H1 (cell line): ENCODE measurements at regions not wholly inside any gene's neighbourhood (a gene's known extent, or its start where the extent isn't known, plus 50 kb on each side); places are given as distances from the start of the nearest gene placed in this dataset.

Source experiments
- CTCF ChIA-PET: fragments of 300-600 bp; sonication (Branson Sonifier 250); formaldehyde crosslinking; loops from one replicate; lab custom pipeline; 2021; ENCODE audit not compliant: partially characterized antibody; lab: Charles Lee
- POLR2A ChIA-PET: fragments of 300-600 bp; sonication (Branson Sonifier 250); formaldehyde crosslinking; loops from one replicate; lab custom pipeline; 2021; ENCODE audit warnings: inconsistent platforms; ENCODE audit not compliant: partially characterized antibody; lab: Charles Lee
- DNase-seq, 2 experiments: peaks; one replicate each; pipeline versions ENCODE4 v3.0.0 to v3.0.0-alpha.2; 2010 to 2022; ENCODE audit warnings: low spot score in 2 of 2, low read depth in 1 of 2, mixed read lengths in 1 of 2
- FAIRE-seq: peaks from 2 replicates; lab custom pipeline; 2011; peaks lifted over from hg19 to GRCh38; lab: Jason Lieb, UNC
- H2AFZ ChIP-seq: 2 replicates; pipeline ENCODE4 v1.8.1; 2012; ENCODE audit warnings: low read length, inconsistent platforms
- H2AK5ac ChIP-seq: 2 replicates; pipeline ENCODE4 v1.6.1; 2013; ENCODE audit warnings: low read depth, low read length
- H2BK120ac ChIP-seq: replicated peaks from 2 replicates; pipeline ENCODE3; 2013; ENCODE audit warnings: low read depth, low read length, inconsistent platforms
- H2BK12ac ChIP-seq: 2 replicates; pipeline ENCODE4 v1.6.1; 2013; ENCODE audit warnings: low read depth, low read length
- H2BK15ac ChIP-seq: 2 replicates; pipeline ENCODE4 v1.6.1; 2013; ENCODE audit warnings: low read length
- H2BK20ac ChIP-seq: 2 replicates; pipeline ENCODE4 v1.6.1; 2013; ENCODE audit warnings: low read length
- H2BK5ac ChIP-seq: 2 replicates; pipeline ENCODE4 v1.6.1; 2013; ENCODE audit warnings: low read depth, low read length
- H3K14ac ChIP-seq: 2 replicates; pipeline ENCODE4 v1.6.1; 2013; ENCODE audit warnings: inconsistent platforms; ENCODE audit not compliant: insufficient read length
- H3K18ac ChIP-seq: 2 replicates; pipeline ENCODE4 v1.6.1; 2013; ENCODE audit warnings: low read length; ENCODE audit errors: extremely low read depth
- H3K23ac ChIP-seq: 2 replicates; pipeline ENCODE4 v1.6.1; 2013; ENCODE audit warnings: inconsistent platforms; ENCODE audit not compliant: insufficient read length
- H3K23me2 ChIP-seq: 2 replicates; pipeline ENCODE4 v1.6.1; 2013; ENCODE audit warnings: low read depth, low read length
- H3K27ac ChIP-seq: 2 replicates; pipeline ENCODE4 v1.6.1; 2011; ENCODE audit warnings: low read depth, low read length, inconsistent platforms
- H3K27me3 ChIP-seq, 4 experiments: replicated peaks in 1 of 4; 1 replicate in 1 of 4; 2 replicates in 3 of 4; pipeline versions ENCODE4 v1.6.1 to v1.8.1; 2011 to 2013; ENCODE audit warnings: low read length in 3 of 4, mild to moderate bottlenecking in 3 of 4, inconsistent platforms in 2 of 4, mixed read lengths in 2 of 4, moderate library complexity in 1 of 4; ENCODE audit not compliant: control insufficient read depth in 3 of 4, insufficient read depth in 3 of 4; ENCODE audit errors: extremely low read depth in 1 of 4
- H3K36me3 ChIP-seq, 4 experiments: 2 replicates each; pipeline versions ENCODE4 v1.6.1 to v1.8.1; 2011 to 2013; ENCODE audit warnings: mild to moderate bottlenecking in 4 of 4, low read length in 3 of 4, moderate library complexity in 2 of 4, control low read depth in 1 of 4, inconsistent platforms in 1 of 4; ENCODE audit not compliant: insufficient read depth in 4 of 4, control insufficient read depth in 2 of 4
- H3K4ac ChIP-seq: replicated peaks from 2 replicates; pipeline ENCODE3; 2013; ENCODE audit warnings: low read length, low read depth, mixed read lengths, inconsistent platforms; ENCODE audit not compliant: insufficient read length
- H3K4me1 ChIP-seq, 4 experiments: replicated peaks in 1 of 4; 1 replicate in 1 of 4; 2 replicates in 3 of 4; pipeline versions ENCODE4 v1.6.1 to v1.8.1; 2011 to 2013; ENCODE audit warnings: low read length in 3 of 4, inconsistent platforms in 2 of 4, mixed read lengths in 1 of 4; ENCODE audit not compliant: insufficient read depth in 4 of 4, control insufficient read depth in 3 of 4
- H3K4me2 ChIP-seq, 2 experiments: 2 replicates each; pipeline versions ENCODE4 v1.6.1 to v1.8.1; 2011 to 2013; ENCODE audit warnings: low read depth in 2 of 2, low read length in 2 of 2, control low read depth in 1 of 2, inconsistent platforms in 1 of 2, mild to moderate bottlenecking in 1 of 2; ENCODE audit not compliant: insufficient read depth in 1 of 2
- H3K4me3 ChIP-seq, 4 experiments: fragments of 200-600, 300-600 bp in 1 of 4; sonication (generic), shearing (Covaris generic), sonication (Bioruptor Twin) in 1 of 4; 2 replicates each; pipeline versions ENCODE4 v1.5.1 to v1.8.1; 2011 to 2016; ENCODE audit warnings: low read length in 4 of 4, low read depth in 3 of 4, control low read depth in 2 of 4, inconsistent platforms in 2 of 4, mild to moderate bottlenecking in 2 of 4, mixed read lengths in 1 of 4, moderate library complexity in 1 of 4; ENCODE audit not compliant: insufficient read depth in 2 of 4; ENCODE audit errors: extremely low read depth in 1 of 4
- H3K56ac ChIP-seq: replicated peaks from 2 replicates; pipeline ENCODE3; 2013; ENCODE audit warnings: low read depth, mild to moderate bottlenecking, mixed read lengths, low read length, inconsistent platforms; ENCODE audit not compliant: insufficient read length
- H3K79me1 ChIP-seq: 2 replicates; pipeline ENCODE4 v1.6.1; 2013; ENCODE audit warnings: low read depth, low read length, control low read depth
- H3K79me2 ChIP-seq, 2 experiments: 2 replicates each; pipeline versions ENCODE4 v1.6.1 to v1.8.1; 2012 to 2013; ENCODE audit warnings: low read length in 2 of 2, mild to moderate bottlenecking in 2 of 2, inconsistent platforms in 1 of 2; ENCODE audit not compliant: insufficient read depth in 2 of 2, control insufficient read depth in 1 of 2
- H3K9ac ChIP-seq, 4 experiments: replicated peaks in 1 of 4; 1 replicate in 1 of 4; 2 replicates in 3 of 4; pipeline versions ENCODE4 v1.6.1 to v1.8.1; 2011 to 2013; ENCODE audit warnings: low read depth in 3 of 4, low read length in 3 of 4, control low read depth in 2 of 4, mild to moderate bottlenecking in 2 of 4, moderate library complexity in 2 of 4, inconsistent platforms in 1 of 4; ENCODE audit errors: extremely low read depth in 1 of 4
- H3K9me3 ChIP-seq, 2 experiments: 2 replicates each; pipeline versions ENCODE4 v1.6.1 to v1.8.1; 2012 to 2013; ENCODE audit warnings: mild to moderate bottlenecking in 2 of 2, moderate library complexity in 2 of 2, control low read depth in 1 of 2, inconsistent platforms in 1 of 2, low read depth in 1 of 2, low read length in 1 of 2, mixed read lengths in 1 of 2; ENCODE audit not compliant: insufficient read depth in 2 of 2
- H4K20me1 ChIP-seq, 2 experiments: replicated peaks in 1 of 2; 2 replicates each; pipeline versions ENCODE3 to v1.8.1; 2011 to 2013; ENCODE audit warnings: inconsistent platforms in 2 of 2, low read length in 2 of 2, mild to moderate bottlenecking in 1 of 2; ENCODE audit not compliant: insufficient read depth in 2 of 2, control insufficient read depth in 1 of 2
- H4K5ac ChIP-seq: 2 replicates; pipeline ENCODE4 v1.6.1; 2013; ENCODE audit warnings: low read length, low read depth, mixed read lengths, inconsistent platforms; ENCODE audit not compliant: insufficient read length
- H4K8ac ChIP-seq: 2 replicates; pipeline ENCODE4 v1.8.0; 2013; ENCODE audit warnings: mild to moderate bottlenecking, moderate library complexity, low read length, inconsistent platforms; ENCODE audit not compliant: insufficient read depth; ENCODE audit errors: extremely low read depth
- H4K91ac ChIP-seq: replicated peaks from 2 replicates; pipeline ENCODE3; 2013; ENCODE audit warnings: low read length, mixed read lengths, inconsistent platforms; ENCODE audit not compliant: insufficient read length
- BACH1 ChIP-seq: IDR thresholded peaks from 2 replicates; pipeline ENCODE4 v1.6.1; 2012; ENCODE audit warnings: low read length, improper control_type of control experiment
- CHD1 ChIP-seq: IDR thresholded peaks from 2 replicates; pipeline ENCODE4 v1.6.1; 2012; ENCODE audit warnings: low read depth, low read length, improper control_type of control experiment
- EZH2 ChIP-seq: fragments of 200-600 bp; sonication (generic); IDR thresholded peaks from 2 replicates; pipeline ENCODE4 v1.7.1; 2012; ENCODE audit warnings: low read depth, mild to moderate bottlenecking, moderate library complexity, low read length, inconsistent platforms; ENCODE audit not compliant: severe bottlenecking
- KDM5A ChIP-seq: fragments of 200-600 bp; IDR thresholded peaks from 2 replicates; pipeline ENCODE4 v1.7.1; 2012; ENCODE audit warnings: mild to moderate bottlenecking, low read length, inconsistent platforms, mixed read lengths
- MAFK ChIP-seq: IDR thresholded peaks from 2 replicates; pipeline ENCODE4 v1.6.1; 2012; ENCODE audit warnings: low read depth, mild to moderate bottlenecking, improper control_type of control experiment, low read length
- PHF8 ChIP-seq: fragments of 200-600 bp; sonication (generic); conservative IDR thresholded peaks from 2 replicates; pipeline ENCODE4 v1.7.1; 2012; ENCODE audit warnings: low read depth, mild to moderate bottlenecking, inconsistent platforms, low read length, moderate library complexity
- POU5F1 ChIP-seq: IDR thresholded peaks from 2 replicates; pipeline ENCODE4 v1.6.1; 2011; ENCODE audit warnings: low read depth, mild to moderate bottlenecking, low read length, moderate library complexity
- RXRA ChIP-seq: IDR thresholded peaks from 2 replicates; pipeline ENCODE4 v1.6.1; 2011; ENCODE audit warnings: low read depth, mild to moderate bottlenecking, low read length, moderate library complexity; ENCODE audit not compliant: insufficient read depth
- SAP30 ChIP-seq: fragments of 300-600 bp; sonication (generic); IDR thresholded peaks from 2 replicates; pipeline ENCODE4 v1.7.1; 2012; ENCODE audit warnings: low read length, moderate library complexity, mild to moderate bottlenecking, inconsistent platforms; ENCODE audit not compliant: insufficient read depth, insufficient replicate concordance
- SIN3A ChIP-seq, 2 experiments: IDR thresholded peaks in 1 of 2; conservative IDR thresholded peaks in 1 of 2; 2 replicates each; pipeline ENCODE4 v1.6.1; 2011 to 2012; ENCODE audit warnings: low read length in 2 of 2, improper control_type of control experiment in 1 of 2, low read depth in 1 of 2, mild to moderate bottlenecking in 1 of 2
- SP2 ChIP-seq: IDR thresholded peaks from 2 replicates; pipeline ENCODE4 v1.6.1; 2012; ENCODE audit warnings: mild to moderate bottlenecking, low read length, inconsistent platforms
- TAF1 ChIP-seq: IDR thresholded peaks from 2 replicates; pipeline ENCODE4 v1.6.1; 2011; ENCODE audit warnings: mild to moderate bottlenecking, low read depth, low read length
- TBP ChIP-seq: IDR thresholded peaks from 2 replicates; pipeline ENCODE4 v1.6.1; 2011; ENCODE audit warnings: low read depth, low read length, improper control_type of control experiment
- TCF12 ChIP-seq: IDR thresholded peaks from 2 replicates; pipeline ENCODE4 v1.6.1; 2011; ENCODE audit warnings: low read depth, mild to moderate bottlenecking, low read length
- ZNF274 ChIP-seq: IDR thresholded peaks from 2 replicates; pipeline ENCODE4 v1.7.0; 2012; ENCODE audit warnings: low read length, borderline replicate concordance; ENCODE audit errors: extremely low read depth
- WGBS, 2 experiments: shearing (Covaris generic) in 1 of 2; methylation state at CpG; one replicate each; pipeline versions ENCODE4 v1.1.6 to v1.1.7; 2013 to 2015; ENCODE audit warnings: low lambda C conversion rate in 2 of 2, mixed read lengths in 2 of 2, inconsistent platforms in 1 of 2, low coverage in 1 of 2, missing lambda C conversion rate in 1 of 2; ENCODE audit not compliant: insufficient replicate concordance in 2 of 2, insufficient coverage in 1 of 2, insufficient read length in 1 of 2; ENCODE audit errors: extremely low coverage in 1 of 2, missing lambda C conversion rate in 1 of 2; 5-methylcytosine and 5-hydroxymethylcytosine counted together

DNA sequence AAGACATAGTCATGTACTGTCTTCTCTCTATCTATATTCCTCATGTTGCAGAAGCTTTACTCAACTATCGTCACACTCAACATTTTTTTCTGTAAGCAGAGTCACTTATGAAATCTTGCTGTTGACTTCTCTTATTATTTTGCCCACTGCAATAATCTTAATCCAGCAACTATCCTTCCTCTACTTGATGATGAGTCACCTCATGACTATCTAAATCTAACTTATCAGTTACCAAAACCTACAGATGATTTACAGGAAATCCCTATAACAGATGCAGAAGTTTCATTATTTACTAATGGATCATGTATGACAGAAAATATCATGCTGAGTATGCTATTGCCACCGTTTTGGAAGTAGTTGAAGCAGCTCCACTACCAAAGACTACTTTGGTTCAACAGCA is 378.9 kb downstream of the DUSP10 start:
- no peaks in the 10 kb centered on the region for H3K9me3 ChIP-seq
- H3K79me2 ChIP-seq, result no peaks in the 10 kb centered on the region
- no peak overlapping the region for H2AK5ac ChIP-seq
- no peak overlapping the region for H4K8ac ChIP-seq
- H3K4me2 ChIP-seq, result no peak overlapping the region
- TF ChIP-seq SIN3A (conservative IDR thresholded peaks at IDR 0.05 in 1 of 2, IDR thresholded peaks at IDR 0.05 in 1 of 2; ENCODE audit: low read depth in 1 of 2, low read length in 2 of 2) (no peak), BACH1 (no peak), EZH2 (no peak), POU5F1 (no peak), TAF1 (no peak), PHF8 (no peak), TCF12 (no peak), MAFK (no peak), RXRA (no peak), SAP30 (no peak), KDM5A (no peak), SP2 (no peak), CHD1 (no peak), TBP (no peak), ZNF274 (no peak)
- H3K18ac ChIP-seq, result no peak overlapping the region
- no peak overlapping the region for H2BK120ac ChIP-seq
- no peak overlapping the region for H3K23ac ChIP-seq
- ChIA-PET CTCF (interaction anchor here (0.7 kb wide), 1 partner anchor 75 kb away, joined by 3 read pairs; no protein-coding TSS in a partner anchor), POLR2A (no interaction called here)
- H3K79me1 ChIP-seq, result no peaks in the 10 kb centered on the region
- H2AFZ ChIP-seq, result no peak overlapping the region
- H3K56ac ChIP-seq, result no peak overlapping the region
- no peak overlapping the region for H2BK5ac ChIP-seq
- peaks cover 0 to 10% (median 0%) of the 10 kb centered on the region in 4 experiments; a peak in 2 of 7 replicates for H3K4me1 ChIP-seq
- FAIRE-seq (no peak), DNase-seq (no peak)
- H2BK20ac ChIP-seq, result no peak overlapping the region
- H4K5ac ChIP-seq, result no peak overlapping the region
- no peak overlapping the region for H3K4ac ChIP-seq
- H4K20me1 ChIP-seq, result no peaks in the 10 kb centered on the region
- H3K27me3 ChIP-seq, result no peaks in the 10 kb centered on the region
- H3K4me3 ChIP-seq, result no peak overlapping the region
- no peaks in the 10 kb centered on the region for H3K36me3 ChIP-seq
- no peak overlapping the region for H3K14ac ChIP-seq
- no peak overlapping the region for H3K27ac ChIP-seq
- H3K9ac ChIP-seq, result no peak overlapping the region
- H2BK12ac ChIP-seq, result no peak overlapping the region
- H4K91ac ChIP-seq, result no peak overlapping the region
- no peak overlapping the region for H2BK15ac ChIP-seq
- 100% methylated on average over 2 of the region's 2 CpGs; no CpG with 5 or more reads in 1 of the 2 experiments for WGBS, 2 experiments
- no peaks in the 10 kb centered on the region for H3K23me2 ChIP-seq
